Left hindlimb (tissue), 1 donor: ENCODE measurements at regions not wholly inside any gene's neighbourhood (a gene's known extent, or its start where the extent isn't known, plus 50 kb on each side); places are given as distances from the start of the nearest gene placed in this dataset.
"Not testable (repeated sequence)": the region's sequence is repeated elsewhere in the genome, so short reads cannot be mapped to it uniquely, and the experiment has no call there.

Source experiments
- DNase-seq: peaks from one replicate; pipeline ENCODE4 v3.0.0-alpha.2; 2018

- DNase-seq, result no peak
These were observed 273.1 kb upstream of the ARSJ start for GRCh38 chr4:114252499-114252898.

- no peak for DNase-seq
These were observed 278.1 kb upstream of the ARSJ start for GRCh38 chr4:114257501-114257900.

GRCh38 chr4:114262421-114262820, 283.0 kb upstream of the ARSJ start:
- not testable (repeated sequence) for DNase-seq

GRCh38 chr4:114263233-114263632, 283.8 kb upstream of the ARSJ start:
- DNase-seq, result no peak

- no peak for DNase-seq
These were observed 285.0 kb upstream of the ARSJ start for GRCh38 chr4:114264452-114264851.

GRCh38 chr4:114264877-114265291, 285.4 kb upstream of the ARSJ start:
- DNase-seq, result no peak

GRCh38 chr4:114265342-114265741, 285.9 kb upstream of the ARSJ start:
- no peak for DNase-seq

GRCh38 chr4:114267976-114268375, 288.5 kb upstream of the ARSJ start:
- DNase-seq, result no peak

- DNase-seq, result no peak
These were observed 291.6 kb upstream of the ARSJ start for GRCh38 chr4:114271031-114271430.

GRCh38 chr4:114272226-114272625, 292.8 kb upstream of the ARSJ start:
- DNase-seq, result no peak

- no peak for DNase-seq
These were observed 293.8 kb upstream of the ARSJ start for GRCh38 chr4:114273238-114273637.

- DNase-seq, result no peak
These were observed 298.2 kb upstream of the ARSJ start for GRCh38 chr4:114277690-114278089.

GRCh38 chr4:114279066-114279465, 299.6 kb upstream of the ARSJ start:
- no peak for DNase-seq

GRCh38 chr4:114279711-114280110, 300.3 kb upstream of the ARSJ start:
- DNase-seq, result no peak

GRCh38 chr4:114280645-114281044, 301.2 kb upstream of the ARSJ start:
- no peak for DNase-seq

GRCh38 chr4:114281164-114281960, 301.9 kb upstream of the ARSJ start:
- DNase-seq, result no peak

GRCh38 chr4:114282937-114283336, 303.5 kb upstream of the ARSJ start:
- no peak for DNase-seq

- DNase-seq, result no peak
These were observed 305.2 kb upstream of the ARSJ start for GRCh38 chr4:114284629-114285028.

GRCh38 chr4:114286262-114286810, 306.9 kb upstream of the ARSJ start:
- DNase-seq, result no peak

GRCh38 chr4:114287079-114287696, 307.7 kb upstream of the ARSJ start:
- DNase-seq, result no peak

GRCh38 chr4:114296126-114296525, 302.5 kb upstream of the UGT8 start:
- no peak for DNase-seq

- DNase-seq, result no peak
These were observed 296.1 kb upstream of the UGT8 start for GRCh38 chr4:114302472-114302871.

GRCh38 chr4:114304046-114304445, 294.6 kb upstream of the UGT8 start:
- DNase-seq, result no peak

- DNase-seq, result no peak
These were observed 294.0 kb upstream of the UGT8 start for GRCh38 chr4:114304567-114304966.
